Left cardiac atrium (tissue), 4 donors: ENCODE measurements at regions not wholly inside any gene's neighbourhood (a gene's known extent, or its start where the extent isn't known, plus 50 kb on each side); places are given as distances from the start of the nearest gene placed in this dataset.
A peak's percentile ranks its signal among the peaks of the same experiment; 100 is the strongest.
"Not testable (repeated sequence)": the region's sequence is repeated elsewhere in the genome, so short reads cannot be mapped to it uniquely, and the experiment has no call there.

Experiments used
- ATAC-seq, 2 donors: fragments of 200-7000 bp; cut with Tn5 transposase; one replicate each; pipeline ENCODE4 v1.9.1; 2020; ENCODE audit warnings: mild to moderate bottlenecking in 2 of 2, moderate library complexity in 2 of 2
- DNase-seq: peaks from one replicate; pipeline ENCODE4 v3.0.0-alpha.2; 2020
- intact Hi-C, 2 donors: fragments of 100-400 bp; cut with DNase I; formaldehyde crosslinking; loops; one replicate each; pipeline versions ENCODE4 v1.14.1 to v1.15.1; 2022 to 2023
- donor health status: DM: no; HTN: yes; CAD: no.
- donor health status: DM: no; HTN: yes; CAD: no; lungs with severe emphysema.
- donor health status: DM: yes; HTN: yes; CAD: no.
- donor health status: Dilated cardiomyopathy.

GRCh38 chrX:40530509-40530908 is 50.3 kb upstream of the ATP6AP2 start:
- intact Hi-C loops, result no loop called here
- DNase-seq (no peak), ATAC-seq (no peak)

GRCh38 chrX:40527543-40527942 is 53.2 kb upstream of the ATP6AP2 start:
- intact Hi-C loops, result no loop called here
- DNase-seq (no peak), ATAC-seq (no peak)

GRCh38 chrX:40526412-40526811 is 54.4 kb upstream of the ATP6AP2 start:
- no peak for DNase-seq
- ATAC-seq, result no peak
- intact Hi-C loops, result no loop called here

GRCh38 chrX:40525901-40526300 is 54.9 kb upstream of the ATP6AP2 start:
- ATAC-seq, DNase-seq, intact Hi-C loops: not testable (repeated sequence)

DNA sequence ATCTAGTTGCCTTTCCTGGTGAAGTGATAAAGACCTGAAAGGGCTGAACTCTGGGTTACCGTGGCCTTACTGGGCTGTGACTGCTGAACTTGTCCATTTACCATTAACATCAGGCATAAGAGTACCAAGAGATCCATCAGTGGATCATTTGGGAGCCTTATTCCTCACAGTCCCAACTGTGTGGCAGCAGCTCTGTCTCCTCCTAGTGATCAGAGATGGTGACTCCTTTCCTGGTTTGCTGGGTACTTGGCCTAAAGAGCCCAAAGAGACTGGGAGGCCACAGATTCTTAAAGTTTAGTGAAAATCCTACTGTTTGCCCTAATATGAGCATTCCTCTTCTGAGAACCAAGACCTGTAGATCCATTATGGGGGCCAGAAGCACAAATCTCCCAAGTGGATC is 56.3 kb upstream of the ATP6AP2 start:
- DNase-seq, result no peak
- intact Hi-C loops, result no loop called here
- ATAC-seq, result no peak

DNA sequence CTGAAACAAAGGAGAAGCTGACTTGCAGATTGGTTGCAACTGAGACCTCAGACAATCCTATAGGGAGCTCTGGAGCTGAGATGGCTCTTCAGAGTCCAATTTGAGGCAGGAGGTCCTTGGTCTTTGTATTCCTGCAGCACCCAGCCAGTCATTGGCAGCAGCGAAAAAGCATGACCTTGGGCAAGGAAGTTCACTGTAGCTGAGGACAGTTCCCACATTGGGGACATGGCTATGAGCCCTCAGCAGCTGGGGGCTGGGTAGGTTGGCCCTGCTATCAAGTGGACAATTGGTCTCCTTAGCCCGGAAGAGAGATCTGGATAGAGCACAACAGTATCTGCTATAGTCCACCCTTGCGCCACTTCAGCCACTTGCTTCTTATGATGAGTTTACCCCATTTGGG is 56.9 kb upstream of the ATP6AP2 start:
- ATAC-seq (no peak), DNase-seq (no peak)
- intact Hi-C loops, result no loop called here

DNA sequence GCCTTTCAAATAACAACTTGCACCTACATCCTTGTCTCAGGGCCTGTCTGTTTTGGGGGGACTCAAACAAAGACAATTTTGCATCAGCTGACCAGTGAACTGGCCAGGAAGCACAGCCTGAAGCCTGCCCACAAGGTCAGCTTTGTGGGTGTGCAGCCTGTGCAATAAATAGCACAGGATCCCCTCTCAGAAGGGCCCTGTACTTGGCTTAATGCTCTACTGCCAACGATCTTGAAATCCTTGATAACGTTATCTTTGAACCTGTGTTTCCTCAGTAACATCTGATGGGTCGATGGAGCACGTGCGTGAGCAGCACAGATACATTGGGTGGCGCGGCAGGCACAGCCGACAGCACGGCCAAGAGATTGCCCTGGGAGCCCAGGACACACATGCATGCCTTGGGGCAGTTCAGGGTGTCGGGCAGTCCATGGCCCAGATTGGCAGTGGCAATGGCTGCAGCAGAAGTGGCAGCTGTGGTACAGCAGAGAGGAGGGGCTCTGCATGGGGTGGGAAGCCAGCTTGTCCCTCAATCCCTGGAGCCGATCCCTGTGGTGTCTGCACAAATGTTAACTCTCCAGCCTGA is 58.8 kb upstream of the ATP6AP2 start:
- peak; percentile 51 for DNase-seq
- ATAC-seq, result peak; percentile 88 to 95
- intact Hi-C loops, result no loop called here

- DNase-seq (no peak), ATAC-seq (no peak)
- intact Hi-C loops, result no loop called here
Observed at GRCh38 chrX:40514376-40514775, 66.4 kb upstream of the ATP6AP2 start.

DNA sequence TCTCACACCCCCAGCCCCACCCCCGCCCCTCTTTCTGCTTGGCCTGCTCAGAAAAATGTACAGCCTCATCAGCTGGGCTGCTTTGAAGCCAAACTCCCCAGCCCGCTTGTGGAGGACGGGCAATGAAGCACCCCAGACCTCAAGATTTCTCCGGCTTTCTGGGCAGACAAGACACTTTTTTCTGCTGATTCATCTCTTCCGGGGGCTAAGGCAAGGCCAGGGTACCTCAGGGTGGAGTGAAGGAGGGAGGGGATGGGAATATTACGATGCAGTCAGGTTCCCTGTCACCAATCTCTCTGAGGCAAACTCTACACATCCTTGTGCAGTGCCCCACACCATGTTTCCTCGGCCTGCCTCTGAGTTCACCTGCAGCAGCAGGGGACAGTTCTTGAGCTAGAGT is 66.9 kb upstream of the ATP6AP2 start:
- intact Hi-C loops, result no loop called here
- DNase-seq (no peak), ATAC-seq (no peak)

GRCh38 chrX:40513012-40513411 is 67.8 kb upstream of the ATP6AP2 start:
- DNase-seq (no peak), ATAC-seq (peak in 1 of 2 donors; percentile 41)
- intact Hi-C loops, result no loop called here

GRCh38 chrX:40511258-40511657 is 69.5 kb upstream of the ATP6AP2 start:
- no peak for ATAC-seq
- intact Hi-C loops, result no loop called here
- no peak for DNase-seq

GRCh38 chrX:40508560-40508959 is 72.2 kb upstream of the ATP6AP2 start:
- intact Hi-C loops, result no loop called here
- DNase-seq, result no peak
- no peak for ATAC-seq

- no peak for DNase-seq
- intact Hi-C loops, result no loop called here
- no peak for ATAC-seq
Observed at GRCh38 chrX:40506201-40506985, 74.4 kb upstream of the ATP6AP2 start.

- ATAC-seq (peak in 1 of 2 donors; percentile 60), DNase-seq (no peak)
- intact Hi-C loops, result no loop called here
Observed at GRCh38 chrX:40504801-40505605, 75.8 kb upstream of the ATP6AP2 start.

DNA sequence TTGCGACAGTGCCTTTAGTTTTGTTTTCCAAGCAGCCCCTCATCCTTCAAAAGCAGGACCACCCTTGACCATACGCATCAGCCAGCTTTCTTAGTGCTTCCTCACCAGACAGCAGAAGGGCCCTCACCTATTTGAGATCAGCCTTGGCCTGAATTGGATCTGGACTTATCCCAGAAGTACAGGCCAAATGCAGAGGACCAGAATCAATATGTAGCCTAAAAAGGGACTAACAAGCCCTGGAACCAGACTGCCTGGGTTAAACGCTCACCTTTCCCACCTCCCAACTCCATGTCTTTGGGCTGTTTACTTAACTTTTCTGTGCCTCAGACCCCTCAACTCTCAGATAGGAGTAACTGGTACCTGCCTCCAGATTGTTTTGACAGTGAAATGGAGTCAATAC is 77.7 kb upstream of the ATP6AP2 start:
- intact Hi-C loops, result no loop called here
- ATAC-seq, result no peak
- DNase-seq, result no peak

DNA sequence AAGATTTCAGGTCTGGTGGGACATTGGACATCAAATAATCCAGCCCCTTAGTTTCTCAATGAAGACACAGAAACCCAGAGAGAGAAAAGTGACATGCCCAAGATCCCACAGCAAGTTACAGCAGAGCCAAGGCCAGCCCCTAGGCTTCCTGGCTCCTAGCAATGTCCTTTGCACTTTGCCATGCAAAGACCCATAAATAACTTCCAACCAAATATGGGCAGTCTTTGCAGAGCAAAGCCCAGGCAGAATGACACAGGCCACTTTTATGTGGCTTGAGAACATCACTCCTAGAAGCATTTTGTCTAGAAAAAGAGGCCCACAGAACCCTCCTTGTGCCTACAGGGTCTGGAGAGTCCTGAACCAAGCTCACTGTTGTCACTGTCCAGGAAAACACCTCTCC is 78.1 kb upstream of the ATP6AP2 start:
- intact Hi-C loops, result no loop called here
- DNase-seq (no peak), ATAC-seq (no peak)

DNA sequence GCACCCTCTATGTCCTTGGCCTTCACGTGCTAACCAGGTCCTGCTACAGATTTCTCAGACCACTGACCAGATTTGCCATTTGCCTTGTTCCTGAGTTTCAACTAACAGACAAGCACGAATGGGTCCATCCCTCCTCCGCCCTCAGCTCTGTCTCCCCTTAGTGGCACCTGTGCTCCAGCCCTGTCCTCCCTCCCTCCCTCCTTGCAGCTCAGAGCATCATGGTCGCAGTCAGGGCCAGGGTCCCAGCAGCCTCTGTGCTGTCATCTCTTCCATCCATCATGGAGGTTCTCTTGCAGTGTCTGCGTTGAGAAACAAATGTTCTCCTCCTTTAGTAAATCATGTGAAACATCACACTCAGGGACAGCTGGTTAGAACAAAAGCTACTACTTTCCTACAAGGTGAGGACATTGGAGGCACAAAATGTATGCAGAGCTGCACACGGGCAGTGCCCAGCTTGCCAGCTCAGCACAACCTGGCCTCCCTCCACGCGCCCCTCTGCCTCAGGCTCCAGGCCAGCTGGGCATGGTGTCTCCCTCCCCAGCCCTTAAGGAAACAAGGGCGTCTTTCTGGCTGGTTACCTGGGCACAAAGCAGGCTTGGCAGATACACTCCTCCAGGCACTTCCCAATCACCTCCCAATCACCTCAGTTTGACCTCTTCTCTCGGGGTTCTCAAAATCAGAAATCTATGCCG is 79.5 kb upstream of the ATP6AP2 start:
- ATAC-seq (no peak), DNase-seq (no peak)
- intact Hi-C loops, result no loop called here

DNA sequence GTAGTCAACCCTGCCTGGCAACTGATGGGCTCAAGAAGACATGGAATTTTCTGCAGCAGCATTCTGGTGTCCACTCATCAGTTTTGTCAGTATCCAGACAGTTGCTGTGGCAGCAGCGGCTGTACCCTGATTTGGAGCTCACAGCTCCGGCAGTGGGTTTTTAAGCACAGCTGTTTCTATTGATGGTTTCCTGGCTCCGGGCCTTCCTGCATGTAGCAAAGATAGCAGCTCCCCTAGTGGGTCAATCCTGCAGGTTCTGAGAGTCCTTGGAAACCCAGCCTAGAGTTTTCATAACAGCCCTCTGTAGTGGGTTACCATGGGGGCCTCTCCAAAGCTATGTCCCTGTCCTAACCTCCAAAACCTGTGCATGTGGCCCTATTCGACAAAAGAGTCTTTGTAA is 84.0 kb upstream of the ATP6AP2 start:
- peak; percentile 35 to 47 for ATAC-seq
- intact Hi-C loops, result no loop called here
- DNase-seq, result peak; percentile 33

GRCh38 chrX:40495659-40496058 is 85.1 kb upstream of the ATP6AP2 start:
- no peak for DNase-seq
- ATAC-seq, result no peak
- intact Hi-C loops, result no loop called here

GRCh38 chrX:40494005-40494404 is 86.8 kb upstream of the ATP6AP2 start:
- no peak for ATAC-seq
- no peak for DNase-seq
- intact Hi-C loops, result no loop called here
